Cardiac fibroblast (primary cell): ENCODE measurements at regions not wholly inside any gene's neighbourhood (a gene's known extent, or its start where the extent isn't known, plus 50 kb on each side); places are given as distances from the start of the nearest gene placed in this dataset.
A peak's percentile ranks its signal among the peaks of the same experiment; 100 is the strongest.

ENCODE experiments used
- DNase-seq, 2 donors: peaks; one replicate each; pipeline versions ENCODE4 v3.0.0 to v3.0.0-alpha.2; 2010; ENCODE audit warnings: low read depth in 2 of 2
- H3K4me3 ChIP-seq, 2 donors: replicated peaks in 1 of 2; 1 replicate in 1 of 2; 2 replicates in 1 of 2; pipeline ENCODE4 v1.5.1; 2011; ENCODE audit warnings: low read depth in 2 of 2, low read length in 2 of 2, mild to moderate bottlenecking in 2 of 2, moderate library complexity in 1 of 2
- TF ChIP-seq, protein P1 (sequence below): IDR thresholded peaks from one replicate; pipeline ENCODE4 v1.5.1; 2011; ENCODE audit warnings: low read depth, mild to moderate bottlenecking, low read length, inconsistent platforms

DNA sequence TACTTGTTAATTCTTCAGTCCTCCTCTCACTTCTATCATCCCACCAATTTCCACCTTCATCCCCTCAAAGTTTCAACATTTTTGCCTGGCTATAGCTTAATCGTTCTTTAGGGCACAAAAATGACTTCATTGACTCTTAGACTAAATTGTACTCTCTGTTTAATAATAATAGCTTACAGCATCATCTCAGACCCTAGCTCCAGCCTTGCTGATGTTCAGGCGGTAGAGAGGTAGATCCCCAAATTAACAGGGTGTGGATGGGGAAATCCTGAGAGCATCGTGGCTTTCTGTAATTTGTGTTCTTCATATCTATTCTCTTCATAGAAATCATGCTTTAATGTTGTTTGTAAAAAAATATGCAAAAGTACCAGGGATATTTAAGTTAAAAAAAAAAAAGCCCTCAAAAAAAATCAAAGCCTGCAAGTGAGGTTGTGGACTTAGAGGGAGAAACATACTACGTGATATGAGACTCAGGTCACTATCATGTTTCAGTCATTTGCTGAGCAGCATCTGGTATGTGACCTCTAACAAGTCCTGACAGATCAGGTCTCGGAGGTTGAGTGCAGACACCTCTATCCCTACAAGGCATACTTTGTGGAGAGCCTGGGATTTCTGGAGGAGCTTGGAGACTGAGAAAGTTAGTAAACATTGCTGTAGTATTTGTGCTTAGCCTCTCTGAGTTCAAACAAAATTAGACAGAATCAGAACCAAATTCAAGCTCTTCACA, 1063.3 kb upstream of the CITED2 start:
- TF ChIP-seq, protein P1, sequence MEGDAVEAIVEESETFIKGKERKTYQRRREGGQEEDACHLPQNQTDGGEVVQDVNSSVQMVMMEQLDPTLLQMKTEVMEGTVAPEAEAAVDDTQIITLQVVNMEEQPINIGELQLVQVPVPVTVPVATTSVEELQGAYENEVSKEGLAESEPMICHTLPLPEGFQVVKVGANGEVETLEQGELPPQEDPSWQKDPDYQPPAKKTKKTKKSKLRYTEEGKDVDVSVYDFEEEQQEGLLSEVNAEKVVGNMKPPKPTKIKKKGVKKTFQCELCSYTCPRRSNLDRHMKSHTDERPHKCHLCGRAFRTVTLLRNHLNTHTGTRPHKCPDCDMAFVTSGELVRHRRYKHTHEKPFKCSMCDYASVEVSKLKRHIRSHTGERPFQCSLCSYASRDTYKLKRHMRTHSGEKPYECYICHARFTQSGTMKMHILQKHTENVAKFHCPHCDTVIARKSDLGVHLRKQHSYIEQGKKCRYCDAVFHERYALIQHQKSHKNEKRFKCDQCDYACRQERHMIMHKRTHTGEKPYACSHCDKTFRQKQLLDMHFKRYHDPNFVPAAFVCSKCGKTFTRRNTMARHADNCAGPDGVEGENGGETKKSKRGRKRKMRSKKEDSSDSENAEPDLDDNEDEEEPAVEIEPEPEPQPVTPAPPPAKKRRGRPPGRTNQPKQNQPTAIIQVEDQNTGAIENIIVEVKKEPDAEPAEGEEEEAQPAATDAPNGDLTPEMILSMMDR = no peak
- H3K4me3 ChIP-seq = no peak overlapping the region
- no peak for DNase-seq

DNA sequence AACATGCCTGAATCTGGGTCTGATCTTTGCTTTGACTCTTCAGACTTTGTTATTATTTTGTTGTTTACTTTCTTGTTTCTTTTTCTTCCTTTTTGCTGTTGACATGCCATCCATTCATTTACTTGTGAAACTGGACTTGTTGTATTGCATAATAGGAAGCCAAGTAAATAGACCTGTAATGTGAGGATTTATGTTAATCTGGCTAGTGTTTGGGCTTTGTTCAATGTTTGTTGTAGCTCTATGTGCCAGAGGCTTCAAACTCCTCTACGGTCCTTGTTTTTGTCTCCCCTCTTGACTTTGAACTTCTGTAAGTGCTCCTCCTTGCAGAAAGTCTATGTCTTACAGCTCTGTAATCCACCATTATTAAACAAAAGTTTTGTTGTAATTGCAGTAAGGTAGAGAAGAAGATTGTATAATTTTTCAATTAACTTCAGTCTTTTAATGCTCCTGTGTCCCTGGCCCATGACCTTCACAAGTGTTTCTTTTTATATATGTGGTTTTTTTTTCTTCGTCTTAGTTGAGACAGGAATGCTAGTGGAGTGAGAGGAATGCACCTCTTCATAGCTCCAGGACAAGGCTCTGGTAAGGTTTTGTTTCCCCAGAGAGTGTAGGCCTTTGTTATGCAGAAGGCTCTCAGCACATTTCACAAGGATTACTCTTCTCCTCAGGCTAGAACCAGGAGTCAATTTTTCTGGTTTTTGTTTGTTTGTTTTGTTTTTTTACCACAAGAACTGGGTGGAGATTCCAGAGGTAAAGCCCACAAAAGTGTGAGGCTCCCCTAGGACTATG, 1061.8 kb upstream of the CITED2 start:
- peak; percentile 77 to 92 for DNase-seq
- H3K4me3 ChIP-seq = no peak overlapping the region
- TF ChIP-seq, protein P1 = no peak

DNA sequence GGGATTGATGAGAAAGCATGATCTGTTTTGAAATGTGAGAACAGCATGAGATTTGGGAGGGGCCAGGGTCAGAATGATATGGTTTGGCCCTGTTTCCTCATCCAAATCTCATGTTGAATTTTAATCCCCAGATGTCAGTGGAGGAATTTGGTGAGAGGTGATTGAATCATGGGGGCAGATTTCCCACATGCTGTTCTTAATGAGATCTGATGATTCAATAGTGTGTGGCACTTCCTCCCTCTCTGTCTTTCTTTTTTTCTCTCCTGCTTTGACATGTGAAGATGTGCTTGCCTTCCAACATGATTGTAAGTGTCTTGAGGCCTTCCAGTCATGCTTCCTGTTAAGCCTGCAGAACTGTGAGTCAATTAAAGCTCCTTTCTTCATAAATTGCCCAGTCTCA, 1060.3 kb upstream of the CITED2 start:
- TF ChIP-seq, protein P1 = no peak
- no peak overlapping the region for H3K4me3 ChIP-seq
- DNase-seq = peak in 1 of 2 donors; percentile 46

DNA sequence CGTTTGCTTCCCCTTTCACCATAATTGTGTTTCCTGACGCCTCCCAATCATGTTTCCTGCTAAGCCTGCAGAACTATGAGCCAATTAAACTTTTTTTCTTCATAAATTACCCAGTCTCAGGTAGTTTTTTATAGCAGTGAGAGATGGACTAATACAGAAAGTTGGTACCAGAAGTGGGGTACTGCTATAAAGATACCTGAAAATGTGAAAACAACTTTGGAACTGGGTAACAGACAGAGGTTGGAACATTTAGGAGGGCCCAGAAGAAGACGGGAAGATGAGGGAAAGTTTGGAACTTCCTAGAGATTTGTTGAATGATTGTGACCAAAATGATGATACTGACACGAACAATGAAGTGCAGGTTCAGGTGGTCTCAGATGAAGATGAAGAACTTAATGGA, 1058.6 kb upstream of the CITED2 start:
- H3K4me3 ChIP-seq = no peak overlapping the region
- TF ChIP-seq, protein P1 = no peak
- DNase-seq = no peak

DNA sequence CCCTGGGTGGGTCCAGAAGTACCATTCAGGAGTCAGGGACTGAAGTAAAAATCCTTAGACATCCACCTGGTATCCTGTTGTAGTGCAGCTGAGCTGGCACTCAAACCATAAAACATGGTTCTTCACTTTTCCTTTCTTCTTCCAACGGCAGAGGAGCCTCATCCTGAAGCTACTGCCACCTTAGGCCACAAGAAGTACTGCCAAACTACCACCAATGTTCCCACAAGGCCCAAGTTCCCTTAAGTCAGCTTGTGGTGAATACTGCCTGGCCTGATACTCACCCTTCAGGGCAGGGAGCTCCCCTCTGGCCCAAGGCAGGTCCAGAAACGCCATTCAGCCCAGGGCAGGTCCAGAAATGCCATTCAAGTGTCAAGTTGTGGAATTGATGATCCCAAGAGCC, 1053.4 kb upstream of the CITED2 start:
- no peak for DNase-seq
- TF ChIP-seq, protein P1 = no peak

DNA sequence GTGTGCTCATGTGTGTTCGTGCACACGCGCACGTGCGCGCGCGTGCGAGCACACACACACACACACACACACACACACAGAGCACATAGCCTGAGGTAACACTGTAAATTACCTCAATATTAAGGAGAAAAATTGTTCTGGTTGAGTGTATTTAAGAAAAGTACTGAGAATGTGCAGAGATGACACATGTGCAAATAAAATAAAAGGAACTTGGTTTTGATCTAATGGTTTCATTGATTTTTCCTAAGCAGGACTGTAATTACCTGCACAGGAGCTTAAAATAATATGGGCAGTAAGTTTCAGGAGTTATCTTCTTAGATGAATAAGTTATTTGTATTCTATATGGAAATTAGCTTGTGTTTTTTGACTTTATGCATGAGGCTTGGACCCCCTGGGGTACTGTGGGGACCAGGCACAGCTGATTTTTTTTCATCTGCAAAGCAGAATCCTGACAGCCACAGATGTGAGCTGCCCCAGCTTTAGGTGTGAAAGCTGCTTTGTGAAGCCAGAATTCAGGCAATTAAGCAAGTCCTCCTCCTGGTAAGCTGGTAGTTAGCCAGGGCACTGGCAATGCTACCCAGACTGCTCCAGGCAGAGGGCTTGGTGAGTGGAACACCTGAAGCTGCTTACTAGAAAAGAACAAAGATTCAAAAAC, 1040.6 kb upstream of the CITED2 start:
- no peak overlapping the region for H3K4me3 ChIP-seq
- TF ChIP-seq, protein P1 = no peak
- DNase-seq = no peak

More for the DNA sequence above, 1053.4 kb upstream of the CITED2 start:
- no peak overlapping the region for H3K4me3 ChIP-seq
